Keratinocyte (primary cell): ENCODE measurements at regions not wholly inside any gene's neighbourhood (a gene's known extent, or its start where the extent isn't known, plus 50 kb on each side); places are given as distances from the start of the nearest gene placed in this dataset.

ENCODE experiments used
- DNase-seq: peaks from one replicate; pipeline ENCODE4 v3.0.0-alpha.2; 2011; ENCODE audit warnings: low read depth, missing footprints, low spot score
- FAIRE-seq: peaks from 2 replicates; lab custom pipeline; 2011; peaks lifted over from hg19 to GRCh38; lab: Jason Lieb, UNC
- H2AFZ ChIP-seq: 2 replicates; pipeline ENCODE4 v1.6.0; 2012; ENCODE audit warnings: low read length, control low read depth, inconsistent platforms; ENCODE audit not compliant: control insufficient read depth
- H3K27ac ChIP-seq: 2 replicates; pipeline ENCODE4 v1.5.1; 2011; ENCODE audit warnings: low read length; ENCODE audit not compliant: control insufficient read depth, insufficient read depth
- H3K27me3 ChIP-seq: 3 replicates; pipeline ENCODE4 v1.6.0; 2011; ENCODE audit warnings: low read length; ENCODE audit not compliant: control insufficient read depth, insufficient read depth; ENCODE audit errors: extremely low read depth
- H3K36me3 ChIP-seq, 2 experiments: 2 replicates in 1 of 2; 3 replicates in 1 of 2; pipeline ENCODE4 v1.5.1; 2011; ENCODE audit warnings: low read length in 2 of 2, mild to moderate bottlenecking in 1 of 2; ENCODE audit not compliant: control insufficient read depth in 2 of 2, insufficient read depth in 2 of 2; ENCODE audit errors: extremely low read depth in 1 of 2
- H3K4me1 ChIP-seq: 3 replicates; pipeline ENCODE4 v1.5.1; 2011; ENCODE audit warnings: low read length; ENCODE audit not compliant: control insufficient read depth, insufficient read depth; ENCODE audit errors: extremely low read depth
- H3K4me2 ChIP-seq: 3 replicates; pipeline ENCODE4 v1.6.0; 2011; ENCODE audit warnings: low read depth, low read length; ENCODE audit not compliant: control insufficient read depth, insufficient read depth; ENCODE audit errors: extremely low read depth
- H3K4me3 ChIP-seq, 3 experiments: fragments of 200-600 bp in 1 of 3; sonication (generic) in 1 of 3; 2 replicates in 2 of 3; 3 replicates in 1 of 3; pipeline ENCODE4 v1.5.1; 2011 to 2016; ENCODE audit warnings: low read length in 3 of 3, mild to moderate bottlenecking in 3 of 3, control low read depth in 2 of 3, inconsistent platforms in 1 of 3, low read depth in 1 of 3, mixed read lengths in 1 of 3, mixed run types in 1 of 3, moderate library complexity in 1 of 3; ENCODE audit not compliant: control insufficient read depth in 2 of 3, insufficient read depth in 2 of 3; ENCODE audit errors: extremely low read depth in 1 of 3
- H3K79me2 ChIP-seq: 2 replicates; pipeline ENCODE4 v1.6.0; 2012; ENCODE audit warnings: low read length; ENCODE audit not compliant: control insufficient read depth, insufficient read depth
- H3K9ac ChIP-seq: 3 replicates; pipeline ENCODE4 v1.6.0; 2011; ENCODE audit warnings: low read length; ENCODE audit not compliant: control insufficient read depth, insufficient read depth; ENCODE audit errors: extremely low read depth
- H3K9me1 ChIP-seq: 3 replicates; pipeline ENCODE4 v1.6.0; 2011; ENCODE audit warnings: low read length; ENCODE audit not compliant: control insufficient read depth, insufficient read depth; ENCODE audit errors: extremely low read depth
- H3K9me3 ChIP-seq: 2 replicates; pipeline ENCODE4 v1.5.1; 2012; ENCODE audit warnings: low read depth, low read length; ENCODE audit not compliant: control insufficient read depth
- H4K20me1 ChIP-seq: 3 replicates; pipeline ENCODE4 v1.6.0; 2011; ENCODE audit warnings: low read length; ENCODE audit not compliant: control insufficient read depth, insufficient read depth; ENCODE audit errors: extremely low read depth
- EZH2 ChIP-seq: IDR thresholded peaks from one replicate; pipeline ENCODE4 v1.6.1; 2012; ENCODE audit warnings: inconsistent platforms, mild to moderate bottlenecking, low read length, moderate library complexity
- dilution Hi-C: fragments of 300-500 bp; cut with MboI; formaldehyde crosslinking; loops from one replicate; pipeline ENCODE4 v1.7.0; 2020; ENCODE audit warnings: low sequenced_read_pairs; ENCODE audit not compliant: extremely low pct_ligation_motif_present
- TF ChIP-seq, protein P1 (sequence below), 3 experiments: IDR thresholded peaks in 1 of 3; conservative IDR thresholded peaks in 1 of 3; optimal IDR thresholded peaks in 1 of 3; 2 replicates in 2 of 3; 3 replicates in 1 of 3; pipeline versions ENCODE3 to v1.5.1; 2011; ENCODE audit warnings: low read length in 3 of 3, mild to moderate bottlenecking in 3 of 3, moderate library complexity in 2 of 3, control low read depth in 1 of 3, inconsistent platforms in 1 of 3; ENCODE audit not compliant: insufficient read depth in 2 of 3; ENCODE audit errors: extremely low read depth in 1 of 3

DNA sequence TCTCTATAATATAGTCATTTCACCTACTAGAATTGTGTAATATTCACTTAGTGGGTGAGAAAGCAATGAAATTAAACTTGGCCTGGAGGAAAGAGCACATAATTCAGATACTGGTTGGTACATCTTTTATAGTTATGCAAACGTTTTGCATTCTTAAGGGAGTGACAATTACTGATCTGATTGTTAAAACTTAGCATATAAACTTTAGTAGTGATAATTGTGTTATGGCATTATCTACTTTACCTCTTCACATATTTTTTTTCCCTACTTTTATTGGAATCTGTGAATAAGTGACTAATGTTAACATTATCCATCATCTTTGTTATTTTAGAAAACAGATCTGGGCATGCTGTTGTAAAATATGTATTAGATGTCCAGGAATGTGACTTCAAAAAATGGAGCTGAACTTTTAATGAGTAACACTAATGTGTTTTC is 217.4 kb upstream of the GIMD1 start:
- no peaks in the 10 kb centered on the region for H3K9me3 ChIP-seq
- peaks cover 60% of the 10 kb centered on the region for H3K4me1 ChIP-seq
- H3K9ac ChIP-seq, result no peak overlapping the region
- no peaks in the 10 kb centered on the region for H3K36me3 ChIP-seq
- no peak overlapping the region for H3K4me3 ChIP-seq
- H3K9me1 ChIP-seq, result no peaks in the 10 kb centered on the region
- H4K20me1 ChIP-seq, result no peaks in the 10 kb centered on the region
- no peak overlapping the region for H3K4me2 ChIP-seq
- no peak for TF ChIP-seq EZH2
- TF ChIP-seq, protein P1, sequence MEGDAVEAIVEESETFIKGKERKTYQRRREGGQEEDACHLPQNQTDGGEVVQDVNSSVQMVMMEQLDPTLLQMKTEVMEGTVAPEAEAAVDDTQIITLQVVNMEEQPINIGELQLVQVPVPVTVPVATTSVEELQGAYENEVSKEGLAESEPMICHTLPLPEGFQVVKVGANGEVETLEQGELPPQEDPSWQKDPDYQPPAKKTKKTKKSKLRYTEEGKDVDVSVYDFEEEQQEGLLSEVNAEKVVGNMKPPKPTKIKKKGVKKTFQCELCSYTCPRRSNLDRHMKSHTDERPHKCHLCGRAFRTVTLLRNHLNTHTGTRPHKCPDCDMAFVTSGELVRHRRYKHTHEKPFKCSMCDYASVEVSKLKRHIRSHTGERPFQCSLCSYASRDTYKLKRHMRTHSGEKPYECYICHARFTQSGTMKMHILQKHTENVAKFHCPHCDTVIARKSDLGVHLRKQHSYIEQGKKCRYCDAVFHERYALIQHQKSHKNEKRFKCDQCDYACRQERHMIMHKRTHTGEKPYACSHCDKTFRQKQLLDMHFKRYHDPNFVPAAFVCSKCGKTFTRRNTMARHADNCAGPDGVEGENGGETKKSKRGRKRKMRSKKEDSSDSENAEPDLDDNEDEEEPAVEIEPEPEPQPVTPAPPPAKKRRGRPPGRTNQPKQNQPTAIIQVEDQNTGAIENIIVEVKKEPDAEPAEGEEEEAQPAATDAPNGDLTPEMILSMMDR (optimal IDR thresholded peaks at IDR 0.05 in 1 of 3, IDR thresholded peaks at IDR 0.05 in 1 of 3, conservative IDR thresholded peaks at IDR 0.05 in 1 of 3; ENCODE audit: extremely low read depth in 1 of 3, insufficient read depth in 2 of 3, low read length in 3 of 3), result no peak
- H3K27ac ChIP-seq, result peak overlapping the region; percentile 68
- no peak overlapping the region for H2AFZ ChIP-seq
- H3K27me3 ChIP-seq, result no peaks in the 10 kb centered on the region
- FAIRE-seq, result no peak
- H3K79me2 ChIP-seq, result no peaks in the 10 kb centered on the region
- dilution Hi-C loops, result no loop called here
- DNase-seq, result peak; percentile 35

DNA sequence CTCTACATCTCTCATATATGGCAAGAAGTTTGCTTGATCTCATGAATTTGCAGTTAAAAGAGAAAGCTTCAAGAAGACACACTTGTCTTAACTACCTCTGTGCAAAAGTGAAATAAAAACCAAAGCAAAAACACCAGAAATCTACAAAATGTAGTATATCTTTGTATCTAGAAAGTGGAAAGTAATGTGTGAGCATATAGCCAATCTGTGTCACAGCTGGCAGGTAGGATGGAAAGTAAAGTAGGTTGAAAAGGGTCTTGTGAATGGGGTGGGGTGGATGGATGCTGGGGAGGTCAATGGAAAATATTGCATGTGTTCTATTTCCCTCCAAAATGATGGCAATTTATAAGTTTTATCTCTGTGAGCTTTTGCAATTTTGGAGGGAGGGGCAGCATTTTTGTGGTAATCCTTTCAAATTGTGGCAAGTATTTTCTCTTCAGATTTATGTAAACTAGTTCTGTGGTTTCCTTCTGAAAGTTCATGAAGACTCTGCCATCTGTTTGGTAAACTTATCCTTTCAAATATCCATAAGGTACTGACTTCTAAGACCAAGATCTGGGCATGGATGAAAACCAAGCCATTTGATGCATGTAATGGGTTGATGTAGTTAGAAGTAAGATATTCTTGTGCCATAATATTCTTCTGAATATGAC is 215.9 kb upstream of the GIMD1 start:
- Histone ChIP-seq H3K27ac (peak overlapping the region; percentile 83), H3K9ac (peak overlapping the region; percentile 32), H2AFZ (peak overlapping the region; percentile 8), H3K27me3 (no peaks in the 10 kb centered on the region), H3K36me3 (no peaks in the 10 kb centered on the region), H3K4me2 (peak overlapping the region; percentile 39), H3K4me3 (no peak overlapping the region), H3K9me1 (no peaks in the 10 kb centered on the region), H3K9me3 (no peaks in the 10 kb centered on the region), H4K20me1 (no peaks in the 10 kb centered on the region), H3K4me1 (peaks cover 60% of the 10 kb centered on the region), H3K79me2 (no peaks in the 10 kb centered on the region)
- FAIRE-seq, result peak; percentile 34
- TF ChIP-seq, protein P1 (optimal IDR thresholded peaks at IDR 0.05 in 1 of 3, IDR thresholded peaks at IDR 0.05 in 1 of 3, conservative IDR thresholded peaks at IDR 0.05 in 1 of 3; ENCODE audit: extremely low read depth in 1 of 3, insufficient read depth in 2 of 3, low read length in 3 of 3), result no peak
- TF ChIP-seq EZH2, result no peak
- no peak for DNase-seq
- dilution Hi-C loops, result no loop called here
